ENCODE measurements at regions not wholly inside any gene's neighbourhood (a gene's known extent, or its start where the extent isn't known, plus 50 kb on each side); places are given as distances from the start of the nearest gene placed in this dataset.
"Not testable (repeated sequence)": the region's sequence is repeated elsewhere in the genome, so short reads cannot be mapped to it uniquely, and the experiment has no call there.

GRCh38 chr9:23044549-23044948, 597.9 kb downstream of the DMRTA1 start:
- no peaks in the 10 kb centered on the region for H3K27me3 ChIP-seq (ENCODE audit: control insufficient read depth in 3 of 3, insufficient read depth in 3 of 3, low read length in 3 of 3)
- no peaks in the 10 kb centered on the region for H3K36me3 ChIP-seq (ENCODE audit: control insufficient read depth in 3 of 3, insufficient read depth in 2 of 3, low read depth in 1 of 3, low read length in 3 of 3)
- FAIRE-seq (no peak), DNase-seq (no peak)
- no peaks in the 10 kb centered on the region for H3K4me1 ChIP-seq (ENCODE audit: control insufficient read depth in 3 of 3, insufficient read depth in 2 of 3, low read depth in 1 of 3, low read length in 2 of 3)
- H3K9me3 ChIP-seq (ENCODE audit: control insufficient read depth in 2 of 2, insufficient read depth in 1 of 2, low read depth in 1 of 2, low read length in 1 of 2) = no peaks in the 10 kb centered on the region
- no peak overlapping the region for H3K4me3 ChIP-seq (ENCODE audit: low read depth in 1 of 3, low read length in 3 of 3)
- H3K27ac ChIP-seq (ENCODE audit: low read depth in 1 of 3, low read length in 2 of 3) = no peak overlapping the region

DNA sequence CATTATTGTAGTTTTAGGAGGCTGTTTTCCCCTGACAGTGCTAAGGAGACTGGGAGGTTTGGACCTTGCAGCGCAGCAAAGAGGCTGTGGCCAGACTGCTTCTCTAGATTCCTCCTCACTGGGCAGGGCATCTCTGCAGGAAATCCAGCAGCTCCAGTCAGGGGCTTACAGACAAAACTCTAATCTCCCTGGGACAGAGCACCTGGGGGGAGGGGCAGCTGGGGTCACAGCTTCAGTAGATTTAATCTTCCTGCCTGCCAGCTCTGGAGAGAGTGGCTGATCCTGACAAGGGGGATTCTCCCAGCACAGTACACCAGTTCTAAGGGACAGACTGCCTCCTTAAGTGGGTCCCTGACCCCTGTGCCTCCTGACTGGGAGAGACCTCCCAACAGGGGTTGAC, 599.4 kb downstream of the DMRTA1 start:
- H3K9me3 ChIP-seq (ENCODE audit: control insufficient read depth in 2 of 2, insufficient read depth in 1 of 2, low read depth in 1 of 2, low read length in 1 of 2); H3K4me3 ChIP-seq (ENCODE audit: low read depth in 1 of 3, low read length in 3 of 3); H3K36me3 ChIP-seq (ENCODE audit: control insufficient read depth in 3 of 3, insufficient read depth in 2 of 3, low read depth in 1 of 3, low read length in 3 of 3); H3K27me3 ChIP-seq (ENCODE audit: control insufficient read depth in 3 of 3, insufficient read depth in 3 of 3, low read length in 3 of 3); H3K4me1 ChIP-seq (ENCODE audit: control insufficient read depth in 3 of 3, insufficient read depth in 2 of 3, low read depth in 1 of 3, low read length in 2 of 3); H3K27ac ChIP-seq (ENCODE audit: low read depth in 1 of 3, low read length in 2 of 3); FAIRE-seq; DNase-seq: not testable (repeated sequence)
- 88 to 90% (median 89%) methylated on average over 1 of the region's 1 CpG for WGBS, 3 donors

DNA sequence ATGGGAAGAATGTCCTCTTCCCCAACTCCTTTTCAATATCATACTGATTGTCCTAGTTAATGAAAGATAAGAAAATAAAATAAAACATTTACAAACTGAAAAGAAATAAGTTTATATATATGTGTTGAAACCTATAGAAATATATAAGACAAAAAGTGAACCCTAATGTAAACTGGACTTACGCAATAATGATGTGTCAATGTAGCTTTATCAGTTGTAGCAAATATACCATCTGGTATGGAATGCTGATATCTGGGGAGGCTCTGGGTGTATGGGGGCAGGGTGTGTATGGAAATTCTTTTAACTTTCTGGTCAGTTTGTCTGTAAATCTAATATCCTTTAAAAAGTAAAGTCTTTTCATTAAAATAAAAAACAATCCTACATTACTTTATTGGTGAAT, 603.9 kb downstream of the DMRTA1 start:
- H3K4me1 ChIP-seq (ENCODE audit: control insufficient read depth in 3 of 3, insufficient read depth in 2 of 3, low read depth in 1 of 3, low read length in 2 of 3) = no peaks in the 10 kb centered on the region
- DNase-seq (no peak), FAIRE-seq (no peak)
- no peaks in the 10 kb centered on the region for H3K36me3 ChIP-seq (ENCODE audit: control insufficient read depth in 3 of 3, insufficient read depth in 2 of 3, low read depth in 1 of 3, low read length in 3 of 3)
- no peak overlapping the region for H3K4me3 ChIP-seq (ENCODE audit: low read depth in 1 of 3, low read length in 3 of 3)
- 76 to 88% (median 86%) methylated on average over 1 of the region's 1 CpG for WGBS, 3 donors
- no peaks in the 10 kb centered on the region for H3K27me3 ChIP-seq (ENCODE audit: control insufficient read depth in 3 of 3, insufficient read depth in 3 of 3, low read length in 3 of 3)
- H3K27ac ChIP-seq (ENCODE audit: low read depth in 1 of 3, low read length in 2 of 3) = no peak overlapping the region
- no peaks in the 10 kb centered on the region for H3K9me3 ChIP-seq (ENCODE audit: control insufficient read depth in 2 of 2, insufficient read depth in 1 of 2, low read depth in 1 of 2, low read length in 1 of 2)

GRCh38 chr9:23073136-23073535, 626.5 kb downstream of the DMRTA1 start:
- Histone ChIP-seq H3K27me3 (ENCODE audit: control insufficient read depth in 3 of 3, insufficient read depth in 3 of 3, low read length in 3 of 3) (no peaks in the 10 kb centered on the region), H3K4me3 (ENCODE audit: low read depth in 1 of 3, low read length in 3 of 3) (no peak overlapping the region), H3K9me3 (ENCODE audit: control insufficient read depth in 2 of 2, insufficient read depth in 1 of 2, low read depth in 1 of 2, low read length in 1 of 2) (no peaks in the 10 kb centered on the region), H3K4me1 (ENCODE audit: control insufficient read depth in 3 of 3, insufficient read depth in 2 of 3, low read depth in 1 of 3, low read length in 2 of 3) (no peaks in the 10 kb centered on the region), H3K27ac (ENCODE audit: low read depth in 1 of 3, low read length in 2 of 3) (no peak overlapping the region), H3K36me3 (ENCODE audit: control insufficient read depth in 3 of 3, insufficient read depth in 2 of 3, low read depth in 1 of 3, low read length in 3 of 3) (no peaks in the 10 kb centered on the region)
- 38 to 65% (median 59%) methylated on average over 1 of the region's 1 CpG for WGBS, 3 donors
- FAIRE-seq = no peak
- no peak for DNase-seq

GRCh38 chr9:23079798-23080197, 633.2 kb downstream of the DMRTA1 start:
- no peak overlapping the region for H3K4me3 ChIP-seq (ENCODE audit: low read depth in 1 of 3, low read length in 3 of 3)
- FAIRE-seq = no peak
- WGBS, 3 donors = 72 to 82% (median 80%) methylated on average over 2 of the region's 2 CpGs

GRCh38 chr9:23081377-23081776, 634.8 kb downstream of the DMRTA1 start:
- Histone ChIP-seq H3K36me3 (ENCODE audit: control insufficient read depth in 3 of 3, insufficient read depth in 2 of 3, low read depth in 1 of 3, low read length in 3 of 3) (no peaks in the 10 kb centered on the region), H3K27ac (ENCODE audit: low read depth in 1 of 3, low read length in 2 of 3) (no peak overlapping the region), H3K4me3 (ENCODE audit: low read depth in 1 of 3, low read length in 3 of 3) (no peak overlapping the region), H3K4me1 (ENCODE audit: control insufficient read depth in 3 of 3, insufficient read depth in 2 of 3, low read depth in 1 of 3, low read length in 2 of 3) (no peaks in the 10 kb centered on the region), H3K9me3 (ENCODE audit: control insufficient read depth in 2 of 2, insufficient read depth in 1 of 2, low read depth in 1 of 2, low read length in 1 of 2) (no peaks in the 10 kb centered on the region), H3K27me3 (ENCODE audit: control insufficient read depth in 3 of 3, insufficient read depth in 3 of 3, low read length in 3 of 3) (no peaks in the 10 kb centered on the region)
- 77 to 82% (median 80%) methylated on average over 5 of the region's 5 CpGs for WGBS, 3 donors
- no peak for FAIRE-seq
- no peak for DNase-seq

More at GRCh38 chr9:23079798-23080197, 633.2 kb downstream of the DMRTA1 start:
- H3K27me3 ChIP-seq (ENCODE audit: control insufficient read depth in 3 of 3, insufficient read depth in 3 of 3, low read length in 3 of 3) = no peaks in the 10 kb centered on the region
- no peak for DNase-seq
- H3K36me3 ChIP-seq (ENCODE audit: control insufficient read depth in 3 of 3, insufficient read depth in 2 of 3, low read depth in 1 of 3, low read length in 3 of 3) = no peaks in the 10 kb centered on the region
- no peak overlapping the region for H3K27ac ChIP-seq (ENCODE audit: low read depth in 1 of 3, low read length in 2 of 3)
- no peaks in the 10 kb centered on the region for H3K4me1 ChIP-seq (ENCODE audit: control insufficient read depth in 3 of 3, insufficient read depth in 2 of 3, low read depth in 1 of 3, low read length in 2 of 3)
- no peaks in the 10 kb centered on the region for H3K9me3 ChIP-seq (ENCODE audit: control insufficient read depth in 2 of 2, insufficient read depth in 1 of 2, low read depth in 1 of 2, low read length in 1 of 2)

- Histone ChIP-seq H3K36me3 (ENCODE audit: control insufficient read depth in 3 of 3, insufficient read depth in 2 of 3, low read depth in 1 of 3, low read length in 3 of 3) (no peaks in the 10 kb centered on the region), H3K27me3 (ENCODE audit: control insufficient read depth in 3 of 3, insufficient read depth in 3 of 3, low read length in 3 of 3) (no peaks in the 10 kb centered on the region), H3K4me1 (ENCODE audit: control insufficient read depth in 3 of 3, insufficient read depth in 2 of 3, low read depth in 1 of 3, low read length in 2 of 3) (no peaks in the 10 kb centered on the region), H3K9me3 (ENCODE audit: control insufficient read depth in 2 of 2, insufficient read depth in 1 of 2, low read depth in 1 of 2, low read length in 1 of 2) (no peaks in the 10 kb centered on the region), H3K4me3 (ENCODE audit: low read depth in 1 of 3, low read length in 3 of 3) (no peak overlapping the region), H3K27ac (ENCODE audit: low read depth in 1 of 3, low read length in 2 of 3) (no peak overlapping the region)
- no peak for FAIRE-seq
- DNase-seq = no peak
- 77 to 80% (median 80%) methylated on average over 5 of the region's 5 CpGs for WGBS, 3 donors
These were observed 642.3 kb downstream of the DMRTA1 start for GRCh38 chr9:23088932-23089364.

DNA sequence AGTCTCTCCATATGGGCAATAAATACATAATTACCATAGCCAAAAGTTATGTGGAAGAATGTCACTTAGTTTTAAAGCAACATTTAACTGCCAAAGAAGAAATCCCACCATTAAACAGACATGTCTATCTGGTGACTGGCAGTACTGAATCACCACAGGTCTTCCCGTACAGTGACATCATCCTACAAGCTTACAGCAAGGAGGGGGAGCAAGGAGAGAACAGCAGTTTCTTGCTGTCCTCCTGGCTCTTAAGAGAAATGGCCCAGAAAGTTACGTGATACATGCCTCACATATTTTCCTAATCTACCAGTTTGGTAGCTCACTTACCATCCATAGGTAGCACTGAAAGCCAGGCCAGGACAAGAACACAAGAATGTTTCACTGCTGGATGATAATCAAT, 671.0 kb downstream of the DMRTA1 start:
- H3K27ac ChIP-seq (ENCODE audit: low read depth in 1 of 3, low read length in 2 of 3) = no peak overlapping the region
- DNase-seq = no peak
- no peaks in the 10 kb centered on the region for H3K36me3 ChIP-seq (ENCODE audit: control insufficient read depth in 3 of 3, insufficient read depth in 2 of 3, low read depth in 1 of 3, low read length in 3 of 3)
- WGBS, 3 donors = 67 to 73% (median 70%) methylated on average over 2 of the region's 2 CpGs
- no peak overlapping the region for H3K4me3 ChIP-seq (ENCODE audit: low read depth in 1 of 3, low read length in 3 of 3)
- H3K4me1 ChIP-seq (ENCODE audit: control insufficient read depth in 3 of 3, insufficient read depth in 2 of 3, low read depth in 1 of 3, low read length in 2 of 3) = no peaks in the 10 kb centered on the region
- no peak for FAIRE-seq
- peaks cover 0 to 1% of the 10 kb centered on the region in 2 donors for H3K9me3 ChIP-seq (ENCODE audit: control insufficient read depth in 2 of 2, insufficient read depth in 1 of 2, low read depth in 1 of 2, low read length in 1 of 2)
- H3K27me3 ChIP-seq (ENCODE audit: control insufficient read depth in 3 of 3, insufficient read depth in 3 of 3, low read length in 3 of 3) = no peaks in the 10 kb centered on the region

GRCh38 chr9:23120630-23121029, 674.0 kb downstream of the DMRTA1 start:
- FAIRE-seq (no peak), DNase-seq (no peak)
- Histone ChIP-seq H3K9me3 (ENCODE audit: control insufficient read depth in 2 of 2, insufficient read depth in 1 of 2, low read depth in 1 of 2, low read length in 1 of 2) (no peaks in the 10 kb centered on the region), H3K4me3 (ENCODE audit: low read depth in 1 of 3, low read length in 3 of 3) (no peak overlapping the region), H3K27me3 (ENCODE audit: control insufficient read depth in 3 of 3, insufficient read depth in 3 of 3, low read length in 3 of 3) (no peaks in the 10 kb centered on the region), H3K27ac (ENCODE audit: low read depth in 1 of 3, low read length in 2 of 3) (no peak overlapping the region), H3K36me3 (ENCODE audit: control insufficient read depth in 3 of 3, insufficient read depth in 2 of 3, low read depth in 1 of 3, low read length in 3 of 3) (no peaks in the 10 kb centered on the region), H3K4me1 (ENCODE audit: control insufficient read depth in 3 of 3, insufficient read depth in 2 of 3, low read depth in 1 of 3, low read length in 2 of 3) (no peaks in the 10 kb centered on the region)
- 90 to 91% (median 91%) methylated on average over 3 of the region's 3 CpGs for WGBS, 3 donors
